Peyer's patch (tissue), 4 donors: ENCODE measurements at regions not wholly inside any gene's neighbourhood (a gene's known extent, or its start where the extent isn't known, plus 50 kb on each side); places are given as distances from the start of the nearest gene placed in this dataset.

ENCODE experiments used
- DNase-seq, 3 donors: peaks; one replicate each; pipeline ENCODE4 v3.0.0-alpha.2; 2017 to 2019
- H3K27ac ChIP-seq, 4 donors: fragments of 200-600 bp; sonication (generic); one replicate each; pipeline ENCODE4 v1.5.1; 2016 to 2019
- H3K27me3 ChIP-seq, 2 donors: fragments of 200-600 bp; sonication (generic); one replicate each; pipeline ENCODE4 v1.5.1; 2019
- H3K36me3 ChIP-seq, 3 donors: fragments of 200-600 bp; sonication (generic); one replicate each; pipeline ENCODE4 v1.5.1; 2016 to 2019
- H3K4me1 ChIP-seq, 4 donors: fragments of 200-600 bp; sonication (generic); one replicate each; pipeline ENCODE4 v1.5.1; 2016 to 2019
- H3K4me3 ChIP-seq, 4 donors: fragments of 200-600 bp; sonication (generic); 1 replicate in 3 of 4; 2 replicates in 1 of 4; pipeline ENCODE4 v1.5.1; 2016 to 2019; ENCODE audit warnings: mild to moderate bottlenecking in 1 of 4
- H3K9me3 ChIP-seq, 4 donors: fragments of 200-600 bp; sonication (generic); one replicate each; pipeline ENCODE4 v1.5.1; 2016 to 2019; ENCODE audit warnings: mild to moderate bottlenecking in 1 of 4
- CTCF ChIP-seq, 6 experiments: fragments of 450-650 bp in 4 of 6; fragments of 200-600 bp in 2 of 6; sonication (generic) in 1 of 6; IDR thresholded peaks; one replicate each; pipeline ENCODE4 v1.5.1; 2017 to 2019; ENCODE audit warnings: antibody characterized with exemption in 6 of 6, mild to moderate bottlenecking in 3 of 6, moderate library complexity in 1 of 6
- POLR2A ChIP-seq, 2 donors: fragments of 450-650 bp; IDR thresholded peaks; one replicate each; pipeline ENCODE4 v1.5.1; 2017; ENCODE audit warnings: antibody characterized with exemption in 2 of 2, mild to moderate bottlenecking in 2 of 2, moderate library complexity in 2 of 2

GRCh38 chr4:96136056-96136455 lies 296.2 kb downstream of the PDHA2 start:
- no peaks in the 10 kb centered on the region for H3K36me3 ChIP-seq
- DNase-seq, result no peak
- H3K27ac ChIP-seq, result no peak overlapping the region
- H3K27me3 ChIP-seq, result no peaks in the 10 kb centered on the region
- H3K9me3 ChIP-seq, result no peaks in the 10 kb centered on the region
- no peak overlapping the region for H3K4me3 ChIP-seq
- no peak for TF ChIP-seq CTCF (IDR thresholded peaks at IDR 0.05)
- TF ChIP-seq POLR2A (IDR thresholded peaks at IDR 0.05), result no peak
- H3K4me1 ChIP-seq, result no peaks in the 10 kb centered on the region

- no peaks in the 10 kb centered on the region for H3K27me3 ChIP-seq
- no peak overlapping the region for H3K27ac ChIP-seq
- TF ChIP-seq POLR2A (IDR thresholded peaks at IDR 0.05), result no peak
- H3K4me3 ChIP-seq, result no peak overlapping the region
- no peaks in the 10 kb centered on the region for H3K9me3 ChIP-seq
- no peaks in the 10 kb centered on the region for H3K36me3 ChIP-seq
- DNase-seq, result no peak
- H3K4me1 ChIP-seq, result no peaks in the 10 kb centered on the region
Observed at GRCh38 chr4:96139251-96139929, 299.5 kb downstream of the PDHA2 start.

- no peaks in the 10 kb centered on the region for H3K36me3 ChIP-seq
- H3K9me3 ChIP-seq, result no peaks in the 10 kb centered on the region
- no peaks in the 10 kb centered on the region for H3K4me1 ChIP-seq
- TF ChIP-seq POLR2A (IDR thresholded peaks at IDR 0.05), result no peak
- no peak for TF ChIP-seq CTCF (IDR thresholded peaks at IDR 0.05)
- H3K27me3 ChIP-seq, result no peaks in the 10 kb centered on the region
- no peak overlapping the region for H3K4me3 ChIP-seq
- H3K27ac ChIP-seq, result no peak overlapping the region
- no peak for DNase-seq
Observed at GRCh38 chr4:96145601-96146000, 305.7 kb downstream of the PDHA2 start.

- H3K9me3 ChIP-seq, result no peaks in the 10 kb centered on the region
- H3K4me1 ChIP-seq, result no peaks in the 10 kb centered on the region
- DNase-seq, result no peak
- TF ChIP-seq POLR2A (IDR thresholded peaks at IDR 0.05) (no peak), CTCF (IDR thresholded peaks at IDR 0.05) (no peak)
- H3K27me3 ChIP-seq, result no peaks in the 10 kb centered on the region
- H3K27ac ChIP-seq, result no peak overlapping the region
- no peak overlapping the region for H3K4me3 ChIP-seq
- no peaks in the 10 kb centered on the region for H3K36me3 ChIP-seq
Observed at GRCh38 chr4:96146686-96147085, 306.8 kb downstream of the PDHA2 start.

- no peak for TF ChIP-seq POLR2A (IDR thresholded peaks at IDR 0.05)
- TF ChIP-seq CTCF (IDR thresholded peaks at IDR 0.05), result no peak
- DNase-seq, result no peak
- Histone ChIP-seq H3K27ac (no peak overlapping the region), H3K4me3 (no peak overlapping the region), H3K4me1 (no peaks in the 10 kb centered on the region), H3K9me3 (no peaks in the 10 kb centered on the region), H3K36me3 (no peaks in the 10 kb centered on the region), H3K27me3 (no peaks in the 10 kb centered on the region)
Observed at GRCh38 chr4:96149894-96150293, 310.0 kb downstream of the PDHA2 start.

- Histone ChIP-seq H3K9me3 (no peaks in the 10 kb centered on the region), H3K4me1 (no peaks in the 10 kb centered on the region), H3K27ac (no peak overlapping the region), H3K4me3 (no peak overlapping the region), H3K36me3 (no peaks in the 10 kb centered on the region), H3K27me3 (no peaks in the 10 kb centered on the region)
- DNase-seq, result no peak
- no peak for TF ChIP-seq CTCF (IDR thresholded peaks at IDR 0.05)
- no peak for TF ChIP-seq POLR2A (IDR thresholded peaks at IDR 0.05)
Observed at GRCh38 chr4:96150466-96150865, 310.6 kb downstream of the PDHA2 start.
